ENCODE measurements at regions not wholly inside any gene's neighbourhood (a gene's known extent, or its start where the extent isn't known, plus 50 kb on each side); places are given as distances from the start of the nearest gene placed in this dataset.

DNA sequence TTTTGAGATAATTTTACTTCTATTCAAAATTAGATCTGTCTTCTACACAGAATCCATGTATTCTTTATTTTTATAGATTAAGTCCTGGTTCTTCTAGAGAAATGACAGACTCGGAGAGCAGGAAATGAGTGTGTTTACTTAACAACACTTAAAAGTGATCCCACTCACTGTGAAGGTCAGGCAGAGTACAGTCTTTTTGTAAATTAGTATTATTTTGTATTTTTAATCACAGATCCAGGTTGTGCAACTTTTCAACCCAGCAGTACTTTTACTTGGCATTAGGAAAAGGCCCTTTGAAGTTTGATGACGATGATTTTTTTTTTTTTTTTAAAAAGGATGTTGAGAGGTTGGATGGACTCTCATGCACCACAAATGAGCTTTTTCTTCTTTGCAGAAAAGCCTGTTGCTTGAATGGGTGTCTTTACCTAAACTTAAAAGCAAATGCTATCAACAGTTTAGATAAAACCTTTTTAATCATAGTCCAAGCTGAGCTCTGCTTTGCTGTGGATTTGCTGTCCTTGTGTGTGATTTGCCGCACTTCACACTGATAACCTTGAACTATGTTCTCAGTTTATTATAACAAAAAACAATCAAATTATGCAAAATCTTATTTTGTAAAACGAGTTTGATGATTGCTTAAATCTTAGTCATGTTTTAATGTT is 114.1 kb downstream of the MXRA5 start:
- Mint-ChIP-seq H3K4me3 (no peak overlapping the region), H3K36me3 (ENCODE audit: low read depth) (no peaks in the 10 kb centered on the region), H3K9me3 (peaks cover 2% of the 10 kb centered on the region), H3K27ac (peak overlapping the region in 2 of 3 experiments; percentile 53 to 55), H3K4me1 (peaks cover 26% of the 10 kb centered on the region), H3K27me3 (ENCODE audit: low read depth) (peaks cover 11% of the 10 kb centered on the region)
- TF ChIP-seq, protein P1, sequence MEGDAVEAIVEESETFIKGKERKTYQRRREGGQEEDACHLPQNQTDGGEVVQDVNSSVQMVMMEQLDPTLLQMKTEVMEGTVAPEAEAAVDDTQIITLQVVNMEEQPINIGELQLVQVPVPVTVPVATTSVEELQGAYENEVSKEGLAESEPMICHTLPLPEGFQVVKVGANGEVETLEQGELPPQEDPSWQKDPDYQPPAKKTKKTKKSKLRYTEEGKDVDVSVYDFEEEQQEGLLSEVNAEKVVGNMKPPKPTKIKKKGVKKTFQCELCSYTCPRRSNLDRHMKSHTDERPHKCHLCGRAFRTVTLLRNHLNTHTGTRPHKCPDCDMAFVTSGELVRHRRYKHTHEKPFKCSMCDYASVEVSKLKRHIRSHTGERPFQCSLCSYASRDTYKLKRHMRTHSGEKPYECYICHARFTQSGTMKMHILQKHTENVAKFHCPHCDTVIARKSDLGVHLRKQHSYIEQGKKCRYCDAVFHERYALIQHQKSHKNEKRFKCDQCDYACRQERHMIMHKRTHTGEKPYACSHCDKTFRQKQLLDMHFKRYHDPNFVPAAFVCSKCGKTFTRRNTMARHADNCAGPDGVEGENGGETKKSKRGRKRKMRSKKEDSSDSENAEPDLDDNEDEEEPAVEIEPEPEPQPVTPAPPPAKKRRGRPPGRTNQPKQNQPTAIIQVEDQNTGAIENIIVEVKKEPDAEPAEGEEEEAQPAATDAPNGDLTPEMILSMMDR (IDR thresholded peaks at IDR 0.05; ENCODE audit: unreplicated experiment in 3 of 3): no peak

DNA sequence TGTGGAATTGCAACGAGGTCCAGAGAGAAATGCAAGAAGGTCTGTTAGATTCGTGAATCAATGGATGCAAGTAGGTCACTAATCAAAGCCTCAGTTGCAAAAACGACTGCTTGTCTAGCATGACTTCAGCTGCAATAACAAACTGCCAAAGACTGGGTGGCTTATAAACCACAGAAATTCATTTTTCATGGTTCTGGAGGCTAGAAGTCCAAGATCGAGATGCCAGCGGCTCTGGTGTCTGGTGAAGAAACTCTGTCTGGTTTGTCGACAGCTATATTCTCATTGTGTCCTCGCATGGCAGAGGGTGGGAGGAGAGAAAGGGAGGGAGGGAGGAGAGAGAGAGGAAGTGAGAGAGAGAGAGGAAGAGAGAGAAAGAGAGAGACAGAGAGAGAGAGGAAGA is 114.7 kb downstream of the MXRA5 start:
- Mint-ChIP-seq H3K36me3 (ENCODE audit: low read depth) (no peaks in the 10 kb centered on the region), H3K4me3 (no peak overlapping the region), H3K27ac (peak overlapping the region in 2 of 3 experiments; percentile 53 to 55), H3K27me3 (ENCODE audit: low read depth) (peaks cover 11% of the 10 kb centered on the region), H3K9me3 (peaks cover 2% of the 10 kb centered on the region), H3K4me1 (peaks cover 26% of the 10 kb centered on the region)
- TF ChIP-seq, protein P1 (IDR thresholded peaks at IDR 0.05; ENCODE audit: unreplicated experiment in 3 of 3): no peak

DNA sequence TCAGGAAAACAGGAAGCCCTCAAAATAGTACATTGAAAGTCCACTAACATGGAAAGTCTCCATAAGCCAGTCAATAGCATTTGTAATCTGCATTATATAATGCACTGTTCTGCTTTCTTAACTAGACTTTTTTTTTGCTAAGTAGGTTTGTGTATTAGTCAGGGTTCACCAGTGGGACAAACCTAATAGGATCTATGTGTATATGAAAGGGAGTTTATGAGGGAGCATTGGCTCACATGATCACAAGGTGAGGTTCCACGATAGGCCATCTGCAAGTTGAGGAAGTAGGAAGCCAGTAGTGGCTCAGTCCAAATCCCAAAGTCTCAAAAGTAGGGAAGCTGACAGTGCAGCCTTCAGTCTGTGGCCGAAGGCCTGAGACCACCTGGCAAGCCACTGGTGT is 116.0 kb downstream of the MXRA5 start:
- H3K36me3 Mint-ChIP-seq (ENCODE audit: low read depth): no peaks in the 10 kb centered on the region
- H3K27me3 Mint-ChIP-seq (ENCODE audit: low read depth): peaks cover 16% of the 10 kb centered on the region
- no peaks in the 10 kb centered on the region for H3K9me3 Mint-ChIP-seq
- no peak overlapping the region for H3K27ac Mint-ChIP-seq
- peaks cover 26% of the 10 kb centered on the region for H3K4me1 Mint-ChIP-seq
- TF ChIP-seq, protein P1 (IDR thresholded peaks at IDR 0.05; ENCODE audit: unreplicated experiment in 3 of 3): no peak
- H3K4me3 Mint-ChIP-seq: no peak overlapping the region

DNA sequence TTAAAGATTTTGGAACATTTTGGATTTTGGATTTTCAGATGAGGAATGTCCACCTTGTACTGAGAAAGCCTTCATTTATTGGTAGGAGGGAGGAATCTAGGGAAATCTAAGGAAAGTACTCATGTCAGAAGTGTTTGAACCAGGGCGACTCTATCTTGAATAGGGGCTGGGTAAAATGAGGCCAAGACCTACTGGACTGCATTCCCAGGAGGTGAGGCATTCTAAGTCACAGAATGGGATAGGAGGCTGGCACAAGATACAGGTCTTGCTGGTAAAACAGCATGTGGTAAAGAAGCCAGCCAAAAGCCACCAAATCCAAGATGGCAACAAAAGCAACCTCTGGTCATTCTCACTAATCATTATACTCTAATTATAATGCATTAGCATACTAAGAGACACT is 118.9 kb downstream of the MXRA5 start:
- H3K9me3 Mint-ChIP-seq: no peaks in the 10 kb centered on the region
- no peaks in the 10 kb centered on the region for H3K36me3 Mint-ChIP-seq (ENCODE audit: low read depth)
- H3K27me3 Mint-ChIP-seq (ENCODE audit: low read depth): peaks cover 16% of the 10 kb centered on the region
- H3K4me3 Mint-ChIP-seq: no peak overlapping the region
- H3K4me1 Mint-ChIP-seq: peaks cover 17% of the 10 kb centered on the region
- TF ChIP-seq, protein P1 (IDR thresholded peaks at IDR 0.05; ENCODE audit: unreplicated experiment in 3 of 3): no peak
- no peak overlapping the region for H3K27ac Mint-ChIP-seq

DNA sequence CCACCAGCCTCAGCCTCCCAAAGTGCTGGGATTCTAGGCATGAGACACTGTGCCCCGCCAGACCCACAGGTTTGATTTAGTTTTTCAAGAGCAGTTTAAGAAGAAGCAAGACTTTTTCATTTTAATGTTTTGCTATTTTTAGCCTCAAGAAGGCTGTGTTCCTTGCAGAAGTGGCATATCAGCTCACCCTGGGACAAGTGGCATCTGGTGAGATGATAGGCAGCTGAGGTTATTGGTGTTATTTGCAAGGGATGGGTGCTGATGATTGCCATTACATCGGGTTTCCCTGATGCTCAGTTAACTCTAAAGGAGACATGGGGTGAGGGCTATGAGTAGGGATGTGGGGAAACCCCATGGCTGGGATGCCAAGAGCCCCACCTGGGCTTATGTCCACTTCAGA is 120.4 kb downstream of the MXRA5 start:
- Mint-ChIP-seq H3K4me1 (peaks cover 9% of the 10 kb centered on the region), H3K36me3 (ENCODE audit: low read depth) (no peaks in the 10 kb centered on the region), H3K4me3 (no peak overlapping the region), H3K27ac (no peak overlapping the region), H3K27me3 (ENCODE audit: low read depth) (peaks cover 16% of the 10 kb centered on the region), H3K9me3 (no peaks in the 10 kb centered on the region)
- TF ChIP-seq, protein P1 (IDR thresholded peaks at IDR 0.05; ENCODE audit: unreplicated experiment in 3 of 3): no peak

DNA sequence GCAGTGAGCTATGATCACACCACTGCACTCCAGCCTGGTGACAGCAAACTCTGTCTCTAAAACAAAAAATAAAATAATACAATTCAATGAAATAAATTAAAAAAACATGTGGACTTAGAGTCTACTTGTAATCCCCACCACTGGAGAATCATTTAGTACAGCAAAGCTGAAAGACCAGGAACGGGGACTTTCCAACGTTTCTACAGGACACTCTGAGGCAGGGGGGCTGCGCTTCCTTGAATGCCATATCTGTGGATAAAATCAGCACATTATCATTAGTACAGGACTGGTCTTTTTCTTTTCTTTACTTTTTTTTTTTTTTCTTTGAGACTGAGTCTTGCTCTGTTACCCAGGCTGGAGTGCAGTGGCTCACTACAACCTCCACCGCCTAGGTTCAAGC is 124.8 kb downstream of the MXRA5 start:
- Mint-ChIP-seq H3K27ac (no peak overlapping the region), H3K36me3 (ENCODE audit: low read depth) (no peaks in the 10 kb centered on the region), H3K4me1 (no peaks in the 10 kb centered on the region), H3K4me3 (no peak overlapping the region), H3K27me3 (ENCODE audit: low read depth) (peaks cover 8% of the 10 kb centered on the region), H3K9me3 (peaks cover 11% of the 10 kb centered on the region)
- TF ChIP-seq, protein P1 (IDR thresholded peaks at IDR 0.05; ENCODE audit: unreplicated experiment in 3 of 3): no peak

Data from nephron (organoid).